Gastrocnemius medialis (tissue), 4 donors: ENCODE measurements at regions not wholly inside any gene's neighbourhood (a gene's known extent, or its start where the extent isn't known, plus 50 kb on each side); places are given as distances from the start of the nearest gene placed in this dataset.

Experiments
- CTCF ChIP-seq, 5 experiments: fragments of 450-650 bp in 3 of 5; fragments of 200-600 bp in 2 of 5; sonication (generic) in 2 of 5; IDR thresholded peaks in 4 of 5; conservative IDR thresholded peaks in 1 of 5; 1 replicate in 4 of 5; 2 replicates in 1 of 5; pipeline ENCODE4 v1.5.1; 2016 to 2019; ENCODE audit warnings: antibody characterized with exemption in 5 of 5, mild to moderate bottlenecking in 3 of 5, moderate library complexity in 3 of 5
- POLR2A ChIP-seq, 2 donors: fragments of 450-650 bp; IDR thresholded peaks; one replicate each; pipeline ENCODE4 v1.6.1; 2017; ENCODE audit warnings: antibody characterized with exemption in 2 of 2, mild to moderate bottlenecking in 2 of 2, moderate library complexity in 2 of 2

GRCh38 chr18:39345321-39345720, 1779.7 kb upstream of the CELF4 start:
- TF ChIP-seq CTCF (IDR thresholded peaks at IDR 0.05 in 4 of 5, conservative IDR thresholded peaks at IDR 0.05 in 1 of 5) (no peak), POLR2A (IDR thresholded peaks at IDR 0.05) (no peak)
